ENCODE measurements at regions not wholly inside any gene's neighbourhood (a gene's known extent, or its start where the extent isn't known, plus 50 kb on each side); places are given as distances from the start of the nearest gene placed in this dataset.
A peak's percentile ranks its signal among the peaks of the same experiment; 100 is the strongest.

DNA sequence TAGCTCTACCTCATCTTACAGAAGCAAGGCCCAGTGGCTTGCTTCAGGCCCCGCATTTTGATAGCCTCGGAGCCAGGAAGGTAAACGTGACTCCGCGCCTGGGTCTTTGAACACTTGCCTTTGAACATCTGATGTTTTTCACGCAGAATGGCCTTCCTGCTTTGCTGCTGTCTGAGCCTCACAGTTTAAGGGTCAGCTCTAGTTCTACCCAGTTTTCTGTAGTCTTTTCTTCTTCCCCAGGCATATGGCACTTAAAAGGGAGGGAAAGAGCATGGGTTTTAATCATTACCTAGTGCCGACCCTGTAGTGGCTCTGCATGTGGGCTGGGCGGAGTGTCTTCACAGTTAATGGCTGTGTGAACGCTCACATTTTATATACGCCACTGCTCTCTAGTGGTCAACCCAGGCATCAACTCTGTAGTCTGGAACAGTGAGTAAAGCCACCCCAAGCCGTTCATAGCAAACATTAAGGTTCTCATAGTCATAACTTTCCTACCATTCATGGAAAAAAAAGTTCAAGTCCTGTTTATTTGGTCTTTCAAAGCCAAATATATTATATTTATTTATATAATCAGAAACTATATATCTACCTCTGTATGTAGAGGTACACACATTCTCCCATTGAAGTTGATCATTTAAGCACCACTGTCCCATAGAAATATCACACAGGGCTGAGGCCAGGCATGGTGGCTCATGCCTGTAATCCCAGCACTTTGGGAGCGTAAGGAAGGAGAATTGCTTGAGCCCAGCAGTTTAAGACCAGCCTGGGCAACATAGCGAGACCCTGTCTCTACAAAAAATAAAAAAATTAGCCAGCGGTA, 78.1 kb downstream of the IER5 start (continued):
- TF ChIP-seq ZNF398 (tag by site-specific recombination; IDR thresholded peaks at IDR 0.05) (no peak), ZNF555 (tag by site-specific recombination; conservative IDR thresholded peaks at IDR 0.05) (no peak), ZNF660 (tag by site-specific recombination; IDR thresholded peaks at IDR 0.05) (peak; percentile 71; the same call in 1 of the 2 replicates), SCRT1 (tag by site-specific recombination; IDR thresholded peaks at IDR 0.05; ENCODE audit: borderline replicate concordance) (no peak), SP2 (tag by site-specific recombination; IDR thresholded peaks at IDR 0.05) (no peak), ZNF654 (tag by site-specific recombination; IDR thresholded peaks at IDR 0.05; ENCODE audit: low read depth) (peak; percentile 93), ZBTB8A (tag by site-specific recombination; IDR thresholded peaks at IDR 0.05) (0 out of 2 replicates have a peak, but pooled peaks have one; percentile 10), ZIC2 (tag by site-specific recombination; IDR thresholded peaks at IDR 0.05) (peak; percentile 55)

DNA sequence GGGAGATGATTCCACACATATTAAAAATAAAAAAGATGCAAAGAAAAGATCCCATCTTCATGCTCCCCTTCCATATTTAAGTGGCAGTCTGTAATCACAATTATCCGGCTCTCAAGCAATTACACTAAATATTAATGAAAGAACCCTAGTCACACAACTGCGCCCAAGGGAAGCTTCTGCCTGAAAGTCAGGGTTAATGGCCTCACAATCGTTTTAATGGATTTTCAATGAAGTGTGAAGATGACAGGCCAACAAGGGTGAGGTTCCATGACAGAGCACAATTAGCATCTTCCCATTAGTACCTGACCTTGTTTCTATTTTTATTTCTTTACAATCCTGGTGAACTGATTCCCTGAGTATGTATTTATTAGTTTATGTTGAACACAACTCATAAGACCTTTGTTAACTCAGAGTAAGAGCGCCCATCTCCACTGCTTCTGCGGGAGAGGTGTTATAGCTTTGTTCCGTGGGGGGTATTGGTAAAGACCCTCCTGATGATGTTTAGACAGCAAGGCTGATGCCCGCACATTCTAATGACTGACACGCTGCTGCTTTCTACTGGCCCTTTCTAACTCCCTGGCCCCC, 80.9 kb downstream of the IER5 start:
- POLR2A ChIA-PET, result no interaction called here
- Histone ChIP-seq H3K36me3 (ENCODE audit: control insufficient read depth in 2 of 2, insufficient read depth in 1 of 2, low read length in 2 of 2) (no peaks in the 10 kb centered on the region), H3K27ac (ENCODE audit: extremely low read depth, low read depth, low read length) (no peak overlapping the region), H3K9me3 (ENCODE audit: control insufficient read depth, insufficient read depth, low read depth, low read length) (no peaks in the 10 kb centered on the region), H3K4me1 (ENCODE audit: control insufficient read depth, insufficient read depth, low read length) (no peaks in the 10 kb centered on the region), H3K4me3 (ENCODE audit: low read depth, low read length) (no peak overlapping the region)
- CTCF ChIA-PET, result interaction anchor here (1.0 to 3.0 kb wide), 5 partner anchors 20 to 653 kb away, joined by 4 to 8 read pairs (median 6); no protein-coding TSS in a partner anchor
- no peak for TF ChIP-seq HIC1 (tag by site-specific recombination; IDR thresholded peaks at IDR 0.05)
- no peak for TF ChIP-seq ZNF677 (tag by site-specific recombination; IDR thresholded peaks at IDR 0.05)
- TF ChIP-seq BCL6B (tag by site-specific recombination; IDR thresholded peaks at IDR 0.05), result no peak
- no peak for TF ChIP-seq ZXDB (tag by site-specific recombination; IDR thresholded peaks at IDR 0.05)
- TF ChIP-seq, protein P1, sequence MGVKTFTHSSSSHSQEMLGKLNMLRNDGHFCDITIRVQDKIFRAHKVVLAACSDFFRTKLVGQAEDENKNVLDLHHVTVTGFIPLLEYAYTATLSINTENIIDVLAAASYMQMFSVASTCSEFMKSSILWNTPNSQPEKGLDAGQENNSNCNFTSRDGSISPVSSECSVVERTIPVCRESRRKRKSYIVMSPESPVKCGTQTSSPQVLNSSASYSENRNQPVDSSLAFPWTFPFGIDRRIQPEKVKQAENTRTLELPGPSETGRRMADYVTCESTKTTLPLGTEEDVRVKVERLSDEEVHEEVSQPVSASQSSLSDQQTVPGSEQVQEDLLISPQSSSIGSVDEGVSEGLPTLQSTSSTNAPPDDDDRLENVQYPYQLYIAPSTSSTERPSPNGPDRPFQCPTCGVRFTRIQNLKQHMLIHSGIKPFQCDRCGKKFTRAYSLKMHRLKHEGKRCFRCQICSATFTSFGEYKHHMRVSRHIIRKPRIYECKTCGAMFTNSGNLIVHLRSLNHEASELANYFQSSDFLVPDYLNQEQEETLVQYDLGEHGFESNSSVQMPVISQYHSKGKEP (tag by site-specific recombination; IDR thresholded peaks at IDR 0.05), result no peak
- no peak for TF ChIP-seq ZNF660 (tag by site-specific recombination; IDR thresholded peaks at IDR 0.05)
- TF ChIP-seq ZNF513 (tag by site-specific recombination; IDR thresholded peaks at IDR 0.05), result no peak
- TF ChIP-seq ZNF239 (tag by site-specific recombination; IDR thresholded peaks at IDR 0.05), result no peak
- TF ChIP-seq ZNF140 (tag by site-specific recombination; IDR thresholded peaks at IDR 0.05), result no peak
- TF ChIP-seq, protein P2, sequence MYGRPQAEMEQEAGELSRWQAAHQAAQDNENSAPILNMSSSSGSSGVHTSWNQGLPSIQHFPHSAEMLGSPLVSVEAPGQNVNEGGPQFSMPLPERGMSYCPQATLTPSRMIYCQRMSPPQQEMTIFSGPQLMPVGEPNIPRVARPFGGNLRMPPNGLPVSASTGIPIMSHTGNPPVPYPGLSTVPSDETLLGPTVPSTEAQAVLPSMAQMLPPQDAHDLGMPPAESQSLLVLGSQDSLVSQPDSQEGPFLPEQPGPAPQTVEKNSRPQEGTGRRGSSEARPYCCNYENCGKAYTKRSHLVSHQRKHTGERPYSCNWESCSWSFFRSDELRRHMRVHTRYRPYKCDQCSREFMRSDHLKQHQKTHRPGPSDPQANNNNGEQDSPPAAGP (tag by site-specific recombination; IDR thresholded peaks at IDR 0.05), result no peak
- TF ChIP-seq ZNF596 (tag by site-specific recombination; IDR thresholded peaks at IDR 0.05), result no peak
- no peak for TF ChIP-seq ZNF37A (tag by site-specific recombination; IDR thresholded peaks at IDR 0.05)
- TF ChIP-seq ZNF274 (IDR thresholded peaks at IDR 0.05; ENCODE audit: low read length), result no peak
- TF ChIP-seq ZNF274 (tag by site-specific recombination; IDR thresholded peaks at IDR 0.05; ENCODE audit: borderline replicate concordance), result no peak
- no peak for TF ChIP-seq TCF7L2 (IDR thresholded peaks at IDR 0.05; ENCODE audit: borderline replicate concordance, low read depth, low read length)
- TF ChIP-seq HOXD13 (CRISPR knock-in tag; IDR thresholded peaks at IDR 0.05; ENCODE audit: borderline replicate concordance), result no peak
- TF ChIP-seq ZNF324 (tag by site-specific recombination; IDR thresholded peaks at IDR 0.05), result no peak
- TF ChIP-seq ZNF747 (tag by site-specific recombination; IDR thresholded peaks at IDR 0.05), result no peak
- TF ChIP-seq HOXC10 (CRISPR knock-in tag; IDR thresholded peaks at IDR 0.05), result no peak
